ENCODE measurements at regions not wholly inside any gene's neighbourhood (a gene's known extent, or its start where the extent isn't known, plus 50 kb on each side); places are given as distances from the start of the nearest gene placed in this dataset.
A peak's percentile ranks its signal among the peaks of the same experiment; 100 is the strongest.
"Not testable (repeated sequence)": the region's sequence is repeated elsewhere in the genome, so short reads cannot be mapped to it uniquely, and the experiment has no call there.

DNA sequence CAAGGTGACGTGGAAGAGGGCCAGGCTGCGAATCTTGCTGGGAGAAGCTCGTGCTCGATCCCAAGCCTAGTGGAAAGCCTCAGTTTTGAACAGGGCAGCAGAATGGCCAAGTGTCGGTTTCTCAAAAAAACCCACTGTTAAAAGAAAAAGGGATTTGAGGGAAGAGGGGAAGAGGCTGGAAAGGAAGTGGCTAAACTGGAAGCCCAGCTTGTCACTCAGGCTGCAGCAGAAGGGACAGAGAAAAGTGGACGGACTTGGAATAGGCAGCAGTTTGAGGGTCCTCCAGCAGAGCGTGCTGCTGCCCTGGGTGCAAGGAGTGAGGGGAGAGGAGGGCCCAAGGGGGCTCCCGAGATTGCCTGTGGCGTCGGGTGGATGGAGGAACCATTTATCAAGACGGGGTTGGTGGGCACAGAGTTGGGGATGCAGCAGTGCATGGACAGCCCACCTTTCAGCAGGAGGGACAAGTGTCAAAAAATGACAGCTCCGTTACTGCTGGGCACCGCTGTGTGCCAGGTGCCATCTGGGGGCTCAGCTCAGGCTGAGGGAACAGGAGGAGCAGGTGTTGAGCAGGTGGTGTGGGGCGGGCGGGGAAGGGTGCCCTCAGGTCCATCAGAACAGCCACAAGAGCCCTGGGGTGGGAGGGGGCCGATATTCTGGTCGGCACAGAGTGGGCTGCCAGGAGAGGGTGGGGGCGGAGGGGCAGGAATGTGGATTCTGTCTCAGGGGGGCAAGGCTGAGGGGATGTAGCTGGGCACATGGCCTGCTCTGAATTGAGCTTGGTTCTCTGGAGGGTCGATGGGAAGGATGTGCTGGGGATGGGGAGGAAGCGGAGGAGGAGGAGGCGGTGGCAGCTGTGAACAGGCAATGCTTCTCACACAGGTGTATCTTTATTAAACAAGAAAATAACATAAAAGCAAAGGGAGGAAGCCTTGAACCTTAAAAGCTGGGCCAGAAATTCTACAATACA, 73.1 kb upstream of the METTL9 start:
- not testable (repeated sequence) for FAIRE-seq

DNA sequence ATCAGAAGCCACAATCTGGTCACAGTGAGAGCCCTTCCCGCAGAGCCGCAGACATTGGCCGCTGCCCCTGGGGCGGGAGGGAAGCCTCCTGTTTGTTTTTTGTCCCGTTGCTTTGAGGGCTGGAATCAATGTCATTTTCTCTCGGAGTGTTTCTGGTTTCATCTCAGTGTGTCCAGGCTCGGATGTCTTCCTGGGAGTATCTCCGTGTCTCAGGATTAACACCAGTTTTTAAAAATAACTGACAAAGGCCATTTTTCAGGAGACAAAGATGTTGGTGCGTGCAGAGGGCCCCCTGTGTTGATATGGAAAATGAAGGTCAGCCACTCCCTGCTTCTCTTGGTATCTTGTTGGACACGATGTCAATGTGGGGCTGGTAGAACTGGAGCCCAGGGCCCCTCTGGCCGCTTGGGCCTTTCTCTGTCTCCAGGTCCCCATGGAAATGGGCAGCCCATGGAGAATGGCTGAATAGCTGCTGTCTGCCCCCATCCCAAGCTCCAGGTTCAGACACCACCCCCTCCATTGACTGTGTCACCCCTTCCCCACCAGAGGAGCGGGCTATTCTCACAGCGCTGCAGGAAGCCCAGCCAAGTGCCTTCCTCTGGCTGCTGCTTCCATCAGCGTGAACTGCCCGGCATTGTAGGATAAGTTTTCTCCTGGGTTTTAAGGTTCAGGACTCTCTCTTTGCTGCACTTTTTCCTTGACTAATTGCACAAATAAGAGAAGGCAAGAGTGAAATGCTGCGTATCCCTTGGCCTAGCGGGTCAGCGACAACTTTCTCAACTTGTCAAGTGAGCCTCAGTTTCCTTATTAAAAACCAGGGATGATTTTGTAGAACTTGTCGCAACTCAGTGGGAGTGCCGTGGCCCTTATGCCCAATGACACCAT, 72.2 kb upstream of the METTL9 start:
- Histone ChIP-seq H3K27ac (ENCODE audit: control insufficient read depth, insufficient read depth) (no peak overlapping the region), H3K79me2 (ENCODE audit: control insufficient read depth, insufficient read depth, low read length) (no peaks in the 10 kb centered on the region), H3K9me3 (replicated peaks; ENCODE audit: control insufficient read depth, insufficient read depth, low read length) (no peaks in the 10 kb centered on the region; the same call in 2 of the 3 replicates), H3K27me3 (replicated peaks in 1 of 2; ENCODE audit: control insufficient read depth in 2 of 2, insufficient read depth in 2 of 2, low read length in 1 of 2) (no peaks in the 10 kb centered on the region; a peak in 1 of 4 replicates), H3K9ac (ENCODE audit: control insufficient read depth, insufficient read depth, low read length) (no peak overlapping the region), H2AFZ (ENCODE audit: control insufficient read depth, low read depth, low read length) (no peak overlapping the region), H3K4me1 (ENCODE audit: control insufficient read depth, insufficient read depth, low read length) (no peaks in the 10 kb centered on the region), H3K4me2 (ENCODE audit: control insufficient read depth, insufficient read depth) (no peak overlapping the region), H3K36me3 (ENCODE audit: control insufficient read depth in 2 of 2, insufficient read depth in 2 of 2, low read length in 1 of 2) (no peaks in the 10 kb centered on the region), H4K20me1 (ENCODE audit: control insufficient read depth, insufficient read depth) (no peaks in the 10 kb centered on the region), H3K4me3 (no peak overlapping the region)
- ChIA-PET SMC1A (ENCODE audit: uncharacterized antibody, unreplicated experiment) (no interaction called here), POLR2A (no interaction called here), CTCF (no interaction called here), RAD21 (ENCODE audit: unreplicated experiment) (no interaction called here)
- BruUV-seq (replicated peaks) = no TSS peak
- WGBS (ENCODE audit: insufficient coverage, insufficient replicate concordance, low lambda C conversion rate, missing lambda C conversion rate) = 71% methylated on average over 20 of the region's 20 CpGs
- ATAC-seq = no peak
- no peak for TF ChIP-seq JUND (IDR thresholded peaks at IDR 0.05; ENCODE audit: low read depth, low read length)
- no peak for TF ChIP-seq CEBPB (IDR thresholded peaks at IDR 0.05; ENCODE audit: borderline replicate concordance in 1 of 2, low read depth in 2 of 2, low read length in 2 of 2)
- no peak for TF ChIP-seq RFX5 (IDR thresholded peaks at IDR 0.05; ENCODE audit: low read depth, low read length)
- no peak for TF ChIP-seq CHD1 (IDR thresholded peaks at IDR 0.05; ENCODE audit: low read depth, low read length)
- TF ChIP-seq RCOR1 (conservative IDR thresholded peaks at IDR 0.05; ENCODE audit: low read depth, low read length) = no peak
- TF ChIP-seq, protein P1, sequence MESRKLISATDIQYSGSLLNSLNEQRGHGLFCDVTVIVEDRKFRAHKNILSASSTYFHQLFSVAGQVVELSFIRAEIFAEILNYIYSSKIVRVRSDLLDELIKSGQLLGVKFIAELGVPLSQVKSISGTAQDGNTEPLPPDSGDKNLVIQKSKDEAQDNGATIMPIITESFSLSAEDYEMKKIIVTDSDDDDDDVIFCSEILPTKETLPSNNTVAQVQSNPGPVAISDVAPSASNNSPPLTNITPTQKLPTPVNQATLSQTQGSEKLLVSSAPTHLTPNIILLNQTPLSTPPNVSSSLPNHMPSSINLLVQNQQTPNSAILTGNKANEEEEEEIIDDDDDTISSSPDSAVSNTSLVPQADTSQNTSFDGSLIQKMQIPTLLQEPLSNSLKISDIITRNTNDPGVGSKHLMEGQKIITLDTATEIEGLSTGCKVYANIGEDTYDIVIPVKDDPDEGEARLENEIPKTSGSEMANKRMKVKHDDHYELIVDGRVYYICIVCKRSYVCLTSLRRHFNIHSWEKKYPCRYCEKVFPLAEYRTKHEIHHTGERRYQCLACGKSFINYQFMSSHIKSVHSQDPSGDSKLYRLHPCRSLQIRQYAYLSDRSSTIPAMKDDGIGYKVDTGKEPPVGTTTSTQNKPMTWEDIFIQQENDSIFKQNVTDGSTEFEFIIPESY (IDR thresholded peaks at IDR 0.05) = no peak
- no peak for TF ChIP-seq FOXM1 (IDR thresholded peaks at IDR 0.05; ENCODE audit: low read depth, low read length)
- no peak for TF ChIP-seq SRF (IDR thresholded peaks at IDR 0.05; ENCODE audit: low read depth in 2 of 2, low read length in 2 of 2)
- in situ Hi-C loops (cut with MboI) = no loop called here
- intact Hi-C loops (cut with micrococcal nuclease; ENCODE audit: unreplicated experiment) = no loop called here
- no peak for DNase-seq (ENCODE audit: low read depth, low spot score)
- FAIRE-seq = no peak

More for the DNA sequence above, 73.1 kb upstream of the METTL9 start:
- DNase-seq (ENCODE audit: low read depth, low spot score); H3K36me3 ChIP-seq (ENCODE audit: control insufficient read depth in 2 of 2, insufficient read depth in 2 of 2, low read length in 1 of 2); BruUV-seq (replicated peaks); H3K9ac ChIP-seq (ENCODE audit: control insufficient read depth, insufficient read depth, low read length); H3K79me2 ChIP-seq (ENCODE audit: control insufficient read depth, insufficient read depth, low read length); H3K4me3 ChIP-seq; ATAC-seq; in situ Hi-C loops (cut with MboI); H3K27me3 ChIP-seq (replicated peaks in 1 of 2; ENCODE audit: control insufficient read depth in 2 of 2, insufficient read depth in 2 of 2, low read length in 1 of 2); H3K4me1 ChIP-seq (ENCODE audit: control insufficient read depth, insufficient read depth, low read length); POLR2A ChIA-PET; intact Hi-C loops (cut with micrococcal nuclease; ENCODE audit: unreplicated experiment); H2AFZ ChIP-seq (ENCODE audit: control insufficient read depth, low read depth, low read length); RAD21 ChIA-PET (ENCODE audit: unreplicated experiment); H3K4me2 ChIP-seq (ENCODE audit: control insufficient read depth, insufficient read depth); H3K9me3 ChIP-seq (replicated peaks; ENCODE audit: control insufficient read depth, insufficient read depth, low read length); H4K20me1 ChIP-seq (ENCODE audit: control insufficient read depth, insufficient read depth); CTCF ChIA-PET; H3K27ac ChIP-seq (ENCODE audit: control insufficient read depth, insufficient read depth): not testable (repeated sequence)
- TF ChIP-seq RAD21 (IDR thresholded peaks at IDR 0.05; ENCODE audit: insufficient read depth, low read depth, low read length) = peak; percentile 6; the same call in 1 of the 2 replicates
- WGBS (ENCODE audit: insufficient coverage, insufficient replicate concordance, low lambda C conversion rate, missing lambda C conversion rate) = 49% methylated on average over 21 of the region's 21 CpGs
- SMC1A ChIA-PET (ENCODE audit: uncharacterized antibody, unreplicated experiment) = interaction anchor here (1.1 kb wide), 1 partner anchor 27 kb away, joined by 3 read pairs; no protein-coding TSS in a partner anchor

All from GM12878 (cell line).